MM.1S (cell line): ENCODE measurements at regions not wholly inside any gene's neighbourhood (a gene's known extent, or its start where the extent isn't known, plus 50 kb on each side); places are given as distances from the start of the nearest gene placed in this dataset.

ENCODE experiments used
- EZH2 ChIP-seq: fragments of 300-600 bp; sonication (generic); optimal IDR thresholded peaks from 2 replicates; pipeline ENCODE3; 2017; ENCODE audit warnings: low read depth, mild to moderate bottlenecking, antibody characterized with exemption, low read length, mixed read lengths
- EZH2phosphoT487 ChIP-seq: fragments of 300-600 bp; sonication (generic); IDR thresholded peaks from 2 replicates; pipeline ENCODE4 v1.6.1; 2018; ENCODE audit warnings: antibody characterized with exemption, low read length
- TF ChIP-seq, protein P1 (sequence below): fragments of 300-600 bp; sonication (generic); IDR thresholded peaks from 2 replicates; pipeline ENCODE4 v1.5.1; 2016; ENCODE audit warnings: antibody characterized with exemption, low read length, mixed read lengths

DNA sequence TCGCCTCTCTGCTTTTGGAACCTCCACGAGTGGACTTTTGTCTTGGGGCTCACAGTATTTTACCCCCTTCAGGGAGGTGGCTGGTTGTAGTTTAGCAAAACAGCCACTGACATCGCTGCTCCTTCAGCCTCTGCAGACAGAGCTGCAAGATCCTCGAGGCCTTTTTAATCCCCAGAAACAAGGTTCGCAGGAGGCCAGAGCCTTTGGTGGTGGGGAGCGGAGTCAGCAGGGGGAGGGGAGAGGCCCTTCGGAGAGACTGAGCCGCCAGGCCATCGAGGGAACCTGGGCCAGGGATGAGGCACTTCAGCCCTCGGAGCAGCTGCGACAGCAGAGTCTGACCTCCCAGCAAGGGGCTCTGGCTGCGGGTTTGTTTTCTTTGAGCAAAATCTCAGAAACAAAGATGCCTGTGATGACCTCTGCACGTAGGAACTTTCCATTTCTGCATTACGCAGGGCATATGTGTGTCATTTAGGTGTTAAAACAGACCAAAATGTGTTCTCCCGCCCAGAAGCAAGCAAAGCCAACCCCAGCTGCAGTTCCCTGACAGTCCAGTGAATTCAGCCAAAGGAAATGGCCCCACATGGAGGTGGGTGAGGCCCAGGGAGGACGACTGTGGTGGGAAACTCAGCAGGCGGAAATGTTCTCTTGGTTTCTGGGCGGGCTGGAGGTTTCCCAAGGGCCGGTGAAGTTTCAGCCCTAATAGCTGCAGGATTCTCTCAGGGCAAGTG, 171.2 kb upstream of the SULF2 start:
- TF ChIP-seq, protein P1, sequence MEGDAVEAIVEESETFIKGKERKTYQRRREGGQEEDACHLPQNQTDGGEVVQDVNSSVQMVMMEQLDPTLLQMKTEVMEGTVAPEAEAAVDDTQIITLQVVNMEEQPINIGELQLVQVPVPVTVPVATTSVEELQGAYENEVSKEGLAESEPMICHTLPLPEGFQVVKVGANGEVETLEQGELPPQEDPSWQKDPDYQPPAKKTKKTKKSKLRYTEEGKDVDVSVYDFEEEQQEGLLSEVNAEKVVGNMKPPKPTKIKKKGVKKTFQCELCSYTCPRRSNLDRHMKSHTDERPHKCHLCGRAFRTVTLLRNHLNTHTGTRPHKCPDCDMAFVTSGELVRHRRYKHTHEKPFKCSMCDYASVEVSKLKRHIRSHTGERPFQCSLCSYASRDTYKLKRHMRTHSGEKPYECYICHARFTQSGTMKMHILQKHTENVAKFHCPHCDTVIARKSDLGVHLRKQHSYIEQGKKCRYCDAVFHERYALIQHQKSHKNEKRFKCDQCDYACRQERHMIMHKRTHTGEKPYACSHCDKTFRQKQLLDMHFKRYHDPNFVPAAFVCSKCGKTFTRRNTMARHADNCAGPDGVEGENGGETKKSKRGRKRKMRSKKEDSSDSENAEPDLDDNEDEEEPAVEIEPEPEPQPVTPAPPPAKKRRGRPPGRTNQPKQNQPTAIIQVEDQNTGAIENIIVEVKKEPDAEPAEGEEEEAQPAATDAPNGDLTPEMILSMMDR, result no peak
- no peak for TF ChIP-seq EZH2phosphoT487
- TF ChIP-seq EZH2, result no peak
